Lower leg skin (tissue), 3 donors: ENCODE measurements at regions not wholly inside any gene's neighbourhood (a gene's known extent, or its start where the extent isn't known, plus 50 kb on each side); places are given as distances from the start of the nearest gene placed in this dataset.

Experiments used
- POLR2A ChIP-seq, 2 donors: fragments of 450-650 bp; IDR thresholded peaks; one replicate each; pipeline ENCODE4 v1.6.1; 2016 to 2017; ENCODE audit warnings: antibody characterized with exemption in 2 of 2, mild to moderate bottlenecking in 1 of 2, moderate library complexity in 1 of 2
- TF ChIP-seq, protein P1 (sequence below), 3 donors: fragments of 450-650 bp; IDR thresholded peaks; one replicate each; pipeline ENCODE4 v1.5.1; 2016; ENCODE audit warnings: antibody characterized with exemption in 3 of 3, mild to moderate bottlenecking in 3 of 3, moderate library complexity in 2 of 3

DNA sequence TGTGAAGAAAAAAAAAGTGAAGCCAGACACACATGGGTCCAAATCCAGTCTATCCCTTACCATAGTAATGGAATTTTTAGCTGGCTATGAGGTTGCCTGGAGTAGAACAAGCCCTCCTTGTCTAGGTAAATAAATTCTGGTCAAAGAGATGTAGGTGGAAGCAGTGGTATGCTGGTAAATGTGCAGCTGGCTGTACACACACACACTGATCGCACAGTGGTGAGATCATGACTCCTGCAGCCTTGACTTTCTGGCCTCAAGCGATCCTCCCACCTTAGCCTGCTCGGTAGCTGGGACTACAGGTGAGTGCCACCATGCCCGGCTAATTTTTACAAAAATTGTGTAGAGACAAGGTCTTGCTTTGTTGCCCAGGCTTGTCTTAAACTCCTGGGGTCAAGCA lies 90.5 kb upstream of the FBXO11 start:
- TF ChIP-seq, protein P1, sequence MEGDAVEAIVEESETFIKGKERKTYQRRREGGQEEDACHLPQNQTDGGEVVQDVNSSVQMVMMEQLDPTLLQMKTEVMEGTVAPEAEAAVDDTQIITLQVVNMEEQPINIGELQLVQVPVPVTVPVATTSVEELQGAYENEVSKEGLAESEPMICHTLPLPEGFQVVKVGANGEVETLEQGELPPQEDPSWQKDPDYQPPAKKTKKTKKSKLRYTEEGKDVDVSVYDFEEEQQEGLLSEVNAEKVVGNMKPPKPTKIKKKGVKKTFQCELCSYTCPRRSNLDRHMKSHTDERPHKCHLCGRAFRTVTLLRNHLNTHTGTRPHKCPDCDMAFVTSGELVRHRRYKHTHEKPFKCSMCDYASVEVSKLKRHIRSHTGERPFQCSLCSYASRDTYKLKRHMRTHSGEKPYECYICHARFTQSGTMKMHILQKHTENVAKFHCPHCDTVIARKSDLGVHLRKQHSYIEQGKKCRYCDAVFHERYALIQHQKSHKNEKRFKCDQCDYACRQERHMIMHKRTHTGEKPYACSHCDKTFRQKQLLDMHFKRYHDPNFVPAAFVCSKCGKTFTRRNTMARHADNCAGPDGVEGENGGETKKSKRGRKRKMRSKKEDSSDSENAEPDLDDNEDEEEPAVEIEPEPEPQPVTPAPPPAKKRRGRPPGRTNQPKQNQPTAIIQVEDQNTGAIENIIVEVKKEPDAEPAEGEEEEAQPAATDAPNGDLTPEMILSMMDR (IDR thresholded peaks at IDR 0.05): no peak
- TF ChIP-seq POLR2A (IDR thresholded peaks at IDR 0.05): no peak
